Mucosa of descending colon (tissue), 3 donors: ENCODE measurements at regions not wholly inside any gene's neighbourhood (a gene's known extent, or its start where the extent isn't known, plus 50 kb on each side); places are given as distances from the start of the nearest gene placed in this dataset.

ENCODE experiments used
- ATAC-seq: fragments of 200-7000 bp; cut with Tn5 transposase; one replicate; pipeline ENCODE4 v1.9.1; 2020; ENCODE audit warnings: mild to moderate bottlenecking, moderate library complexity
- DNase-seq, 3 donors: peaks; one replicate each; pipeline ENCODE4 v3.0.0-alpha.2; 2020
- H3K36me3 ChIP-seq: fragments of 200-600 bp; one replicate; pipeline ENCODE4 v1.8.0; 2021; ENCODE audit warnings: low read depth, mild to moderate bottlenecking
- H3K4me1 ChIP-seq: fragments of 200-600 bp; one replicate; pipeline ENCODE4 v1.8.0; 2021; ENCODE audit warnings: low read depth, mild to moderate bottlenecking
- H3K4me3 ChIP-seq: fragments of 200-600 bp; one replicate; pipeline ENCODE4 v1.8.0; 2021; ENCODE audit warnings: mild to moderate bottlenecking
- H3K9me3 ChIP-seq: fragments of 200-600 bp; one replicate; pipeline ENCODE4 v1.8.0; 2021; ENCODE audit warnings: mild to moderate bottlenecking
- intact Hi-C, 2 donors: fragments of 100-400 bp; cut with DNase I in 1 of 2; cut with micrococcal nuclease in 1 of 2; formaldehyde crosslinking; loops; one replicate each; pipeline versions ENCODE4 v1.11.0 to v1.11.1; 2022; cut with DNase I, micrococcal nuclease
- TF ChIP-seq, protein P1 (sequence below): fragments of 200-600 bp; IDR thresholded peaks from one replicate; pipeline ENCODE4 v1.8.0; 2022; ENCODE audit warnings: antibody characterized with exemption, mild to moderate bottlenecking
- donor health status: DM: no; HTN: no; CAD: no; lungs with moderate emphysema.
- donor health status: DM: no; HTN: no; CAD: no.
- donor health status: DM: no; HTN: yes; CAD: no.

GRCh38 chr17:77428749-77429368 lies 288.1 kb downstream of the SEC14L1 start:
- TF ChIP-seq, protein P1, sequence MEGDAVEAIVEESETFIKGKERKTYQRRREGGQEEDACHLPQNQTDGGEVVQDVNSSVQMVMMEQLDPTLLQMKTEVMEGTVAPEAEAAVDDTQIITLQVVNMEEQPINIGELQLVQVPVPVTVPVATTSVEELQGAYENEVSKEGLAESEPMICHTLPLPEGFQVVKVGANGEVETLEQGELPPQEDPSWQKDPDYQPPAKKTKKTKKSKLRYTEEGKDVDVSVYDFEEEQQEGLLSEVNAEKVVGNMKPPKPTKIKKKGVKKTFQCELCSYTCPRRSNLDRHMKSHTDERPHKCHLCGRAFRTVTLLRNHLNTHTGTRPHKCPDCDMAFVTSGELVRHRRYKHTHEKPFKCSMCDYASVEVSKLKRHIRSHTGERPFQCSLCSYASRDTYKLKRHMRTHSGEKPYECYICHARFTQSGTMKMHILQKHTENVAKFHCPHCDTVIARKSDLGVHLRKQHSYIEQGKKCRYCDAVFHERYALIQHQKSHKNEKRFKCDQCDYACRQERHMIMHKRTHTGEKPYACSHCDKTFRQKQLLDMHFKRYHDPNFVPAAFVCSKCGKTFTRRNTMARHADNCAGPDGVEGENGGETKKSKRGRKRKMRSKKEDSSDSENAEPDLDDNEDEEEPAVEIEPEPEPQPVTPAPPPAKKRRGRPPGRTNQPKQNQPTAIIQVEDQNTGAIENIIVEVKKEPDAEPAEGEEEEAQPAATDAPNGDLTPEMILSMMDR = no peak
- H3K36me3 ChIP-seq = no peaks in the 10 kb centered on the region
- intact Hi-C loops = loop anchor here in 1 of 2 donors (5.0 kb wide), 1 partner anchor 63 kb away; no protein-coding TSS in a partner anchor
- ATAC-seq (no peak), DNase-seq (no peak)
- no peaks in the 10 kb centered on the region for H3K9me3 ChIP-seq
- peaks cover 56% of the 10 kb centered on the region for H3K4me1 ChIP-seq
- H3K4me3 ChIP-seq = no peak overlapping the region

GRCh38 chr17:77429369-77429968 lies 288.7 kb downstream of the SEC14L1 start:
- Histone ChIP-seq H3K36me3 (no peaks in the 10 kb centered on the region), H3K4me3 (no peak overlapping the region), H3K4me1 (peaks cover 55% of the 10 kb centered on the region), H3K9me3 (no peaks in the 10 kb centered on the region)
- ATAC-seq (no peak), DNase-seq (no peak)
- intact Hi-C loops = loop anchor here in 1 of 2 donors (5.0 kb wide), 1 partner anchor 63 kb away; no protein-coding TSS in a partner anchor
- TF ChIP-seq, protein P1 = no peak

- intact Hi-C loops = loop anchor here (5.0 to 10.0 kb wide), 2 partner anchors 62 to 65 kb away; no protein-coding TSS in a partner anchor
- TF ChIP-seq, protein P1 = peak; percentile 64
- Histone ChIP-seq H3K4me3 (no peak overlapping the region), H3K4me1 (peaks cover 61% of the 10 kb centered on the region), H3K9me3 (no peaks in the 10 kb centered on the region), H3K36me3 (no peaks in the 10 kb centered on the region)
- DNase-seq = peak; percentile 88 to 90 (median 90)
- peak; percentile 68 for ATAC-seq
Measured at GRCh38 chr17:77429969-77430752, 289.4 kb downstream of the SEC14L1 start.

GRCh38 chr17:77432034-77432661 lies 291.4 kb downstream of the SEC14L1 start:
- Histone ChIP-seq H3K36me3 (no peaks in the 10 kb centered on the region), H3K4me3 (no peak overlapping the region), H3K4me1 (peaks cover 58% of the 10 kb centered on the region), H3K9me3 (no peaks in the 10 kb centered on the region)
- DNase-seq (no peak), ATAC-seq (no peak)
- TF ChIP-seq, protein P1 = no peak
- intact Hi-C loops = loop anchor here in 1 of 2 donors (10.0 kb wide), 1 partner anchor 63 kb away; no protein-coding TSS in a partner anchor

DNA sequence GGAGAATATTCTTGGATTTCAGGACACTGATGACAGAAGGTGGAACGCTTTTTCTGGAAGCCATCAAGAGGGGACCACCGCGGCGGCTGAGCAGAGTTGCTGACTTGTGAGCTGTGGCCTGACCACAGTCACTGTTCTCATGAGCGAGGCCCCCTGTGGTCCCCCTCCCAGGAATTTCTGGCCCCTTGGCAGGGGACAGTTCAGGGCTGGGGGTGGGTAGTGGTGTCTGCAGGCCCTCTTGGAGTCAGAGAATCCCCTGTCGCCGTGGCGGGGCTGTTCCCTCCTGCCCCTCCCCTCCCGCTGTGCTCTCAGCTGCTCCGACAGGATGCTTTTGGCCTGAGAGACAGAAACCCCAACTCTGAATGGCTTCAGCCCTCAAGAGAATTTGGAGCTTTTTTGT lies 292.0 kb downstream of the SEC14L1 start:
- TF ChIP-seq, protein P1 = no peak
- Histone ChIP-seq H3K4me1 (peaks cover 58% of the 10 kb centered on the region), H3K4me3 (no peak overlapping the region), H3K36me3 (no peaks in the 10 kb centered on the region), H3K9me3 (no peaks in the 10 kb centered on the region)
- intact Hi-C loops = loop anchor here in 1 of 2 donors (10.0 kb wide), 1 partner anchor 62 kb away; no protein-coding TSS in a partner anchor
- no peak for ATAC-seq
- no peak for DNase-seq
